HG03095 (cell line): ENCODE measurements at regions not wholly inside any gene's neighbourhood (a gene's known extent, or its start where the extent isn't known, plus 50 kb on each side); places are given as distances from the start of the nearest gene placed in this dataset.

Source experiments
- ATAC-seq: cut with Tn5 transposase; IDR thresholded peaks from one replicate; pipeline ENCODE4 v1.9.1; 2021; ENCODE audit warnings: moderate library complexity; ENCODE audit not compliant: unreplicated experiment

- no peak for ATAC-seq
These were observed 62.3 kb upstream of the CALM2 start for GRCh38 chr2:47238638-47239037.

GRCh38 chr2:47237375-47238334 is 61.3 kb upstream of the CALM2 start:
- no peak for ATAC-seq

- ATAC-seq = no peak
These were observed 60.3 kb upstream of the CALM2 start for GRCh38 chr2:47236503-47237215.

- no peak for ATAC-seq
These were observed 58.8 kb upstream of the CALM2 start for GRCh38 chr2:47235132-47235531.

GRCh38 chr2:47234456-47234855 is 58.1 kb upstream of the CALM2 start:
- no peak for ATAC-seq

GRCh38 chr2:47232738-47233415 is 56.6 kb upstream of the CALM2 start:
- no peak for ATAC-seq

GRCh38 chr2:47230418-47230817 is 54.1 kb upstream of the CALM2 start:
- no peak for ATAC-seq

- no peak for ATAC-seq
These were observed 51.4 kb upstream of the CALM2 start for GRCh38 chr2:47227532-47228279.

- no peak for ATAC-seq
These were observed 50.6 kb upstream of the CALM2 start for GRCh38 chr2:47226923-47227220.

- ATAC-seq = no peak
These were observed 50.0 kb upstream of the CALM2 start for GRCh38 chr2:47226132-47226922.
